GM19035 (cell line): ENCODE measurements at regions not wholly inside any gene's neighbourhood (a gene's known extent, or its start where the extent isn't known, plus 50 kb on each side); places are given as distances from the start of the nearest gene placed in this dataset.

Source experiments
- ATAC-seq: cut with Tn5 transposase; IDR thresholded peaks from one replicate; pipeline ENCODE4 v1.9.1; 2021; ENCODE audit not compliant: unreplicated experiment

- ATAC-seq: no peak
Measured at GRCh38 chr7:19871102-19871501, 97.7 kb upstream of the TMEM196 start.

GRCh38 chr7:19869979-19870378 lies 96.6 kb upstream of the TMEM196 start:
- peak; percentile 49 for ATAC-seq

- no peak for ATAC-seq
Measured at GRCh38 chr7:19853261-19853832, 79.9 kb upstream of the TMEM196 start.

- ATAC-seq: no peak
Measured at GRCh38 chr7:19852192-19852591, 78.8 kb upstream of the TMEM196 start.

- no peak for ATAC-seq
Measured at GRCh38 chr7:19851504-19851903, 78.1 kb upstream of the TMEM196 start.

GRCh38 chr7:19834566-19834965 lies 61.1 kb upstream of the TMEM196 start:
- ATAC-seq: no peak

GRCh38 chr7:19830604-19831003 lies 57.2 kb upstream of the TMEM196 start:
- ATAC-seq: no peak
